NCI-H2171 (cell line): ENCODE measurements at regions not wholly inside any gene's neighbourhood (a gene's known extent, or its start where the extent isn't known, plus 50 kb on each side); places are given as distances from the start of the nearest gene placed in this dataset.
"Not testable (repeated sequence)": the region's sequence is repeated elsewhere in the genome, so short reads cannot be mapped to it uniquely, and the experiment has no call there.

Experiments used
- DNase-seq: peaks from one replicate; lab custom pipeline; 2025; lab: John Stamatoyannopoulos, UW

GRCh38 chr2:84048964-84049363 is 410.1 kb downstream of the SUCLG1 start:
- no peak for DNase-seq

GRCh38 chr2:84041506-84041905 is 417.6 kb downstream of the SUCLG1 start:
- DNase-seq = no peak

GRCh38 chr2:84040281-84040680 is 418.8 kb downstream of the SUCLG1 start:
- no peak for DNase-seq

- DNase-seq = no peak
Measured at GRCh38 chr2:84038866-84039265, 420.2 kb downstream of the SUCLG1 start.

- DNase-seq = no peak
Measured at GRCh38 chr2:84033347-84033974, 425.6 kb downstream of the SUCLG1 start.

- DNase-seq = no peak
Measured at GRCh38 chr2:84031312-84032050, 427.6 kb downstream of the SUCLG1 start.

- DNase-seq = no peak
Measured at GRCh38 chr2:84029903-84030575, 429.0 kb downstream of the SUCLG1 start.

GRCh38 chr2:84026818-84027217 is 432.3 kb downstream of the SUCLG1 start:
- DNase-seq = no peak

GRCh38 chr2:84022810-84023431 is 436.2 kb downstream of the SUCLG1 start:
- DNase-seq = peak; percentile 12

- no peak for DNase-seq
Measured at GRCh38 chr2:84017010-84017409, 442.1 kb downstream of the SUCLG1 start.

- no peak for DNase-seq
Measured at GRCh38 chr2:84016183-84016582, 442.9 kb downstream of the SUCLG1 start.

GRCh38 chr2:83997889-83998288 is 461.2 kb downstream of the SUCLG1 start:
- DNase-seq = no peak

GRCh38 chr2:83994633-83995179 is 464.4 kb downstream of the SUCLG1 start:
- no peak for DNase-seq

- no peak for DNase-seq
Measured at GRCh38 chr2:83993873-83994632, 465.0 kb downstream of the SUCLG1 start.

- DNase-seq = no peak
Measured at GRCh38 chr2:83991992-83992391, 467.1 kb downstream of the SUCLG1 start.

GRCh38 chr2:83990636-83991035 is 468.4 kb downstream of the SUCLG1 start:
- no peak for DNase-seq

- not testable (repeated sequence) for DNase-seq
Measured at GRCh38 chr2:83976628-83977027, 482.5 kb downstream of the SUCLG1 start.

- DNase-seq = no peak
Measured at GRCh38 chr2:83972128-83972527, 487.0 kb downstream of the SUCLG1 start.

GRCh38 chr2:83971547-83971946 is 487.5 kb downstream of the SUCLG1 start:
- no peak for DNase-seq

- no peak for DNase-seq
Measured at GRCh38 chr2:83970217-83970929, 488.7 kb downstream of the SUCLG1 start.

- no peak for DNase-seq
Measured at GRCh38 chr2:83969085-83969484, 490.0 kb downstream of the SUCLG1 start.
